ENCODE measurements at regions not wholly inside any gene's neighbourhood (a gene's known extent, or its start where the extent isn't known, plus 50 kb on each side); places are given as distances from the start of the nearest gene placed in this dataset.

DNA sequence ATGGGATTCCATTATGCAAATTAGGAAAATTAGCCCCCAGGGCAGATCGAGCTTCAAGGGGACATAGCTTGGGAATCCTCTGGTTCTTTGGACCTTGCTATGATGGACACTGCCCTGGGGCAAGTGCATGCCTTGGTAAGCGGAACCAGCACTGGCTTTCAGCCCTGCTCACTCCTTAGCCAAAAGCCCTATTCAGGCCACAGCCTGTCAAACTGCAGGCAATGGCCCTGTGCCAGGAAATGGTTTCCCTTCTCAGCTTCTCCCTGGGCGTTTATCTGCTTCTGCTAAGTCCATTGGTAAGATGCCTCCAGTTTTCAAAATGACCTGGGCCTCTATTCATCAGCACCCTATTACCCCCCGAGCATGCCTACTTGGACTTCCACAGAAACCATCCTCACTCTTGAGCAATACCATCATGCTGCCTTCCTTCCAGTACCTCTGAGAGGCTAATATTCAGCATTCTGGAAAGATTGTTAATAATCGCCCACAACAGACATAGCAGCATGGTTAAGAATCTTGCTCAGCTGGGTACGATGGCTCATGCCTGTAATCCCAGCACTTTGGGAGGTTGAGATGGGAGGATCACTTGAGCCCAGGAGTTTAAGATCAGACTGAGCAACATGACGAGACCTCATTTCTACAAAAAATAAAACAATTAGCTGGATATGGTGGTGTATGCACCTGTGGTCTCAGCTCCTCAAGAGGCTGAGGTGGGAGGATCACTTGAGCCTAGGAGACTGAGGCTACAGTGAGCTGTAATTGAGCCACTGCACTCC, 918.6 kb upstream of the AUTS2 start:
- DNase-seq: peak; percentile 13 to 16
- no peaks in the 10 kb centered on the region for H3K36me3 ChIP-seq
- 76 to 84% methylated on average over 7 of the region's 7 CpGs for WGBS, 2 donors
- H3K4me1 ChIP-seq: peaks cover 0 to 8% of the 10 kb centered on the region in 2 donors
- intact Hi-C loops (cut with DNase I): no loop called here
- H3K27ac ChIP-seq: no peak overlapping the region
- H3K9me3 ChIP-seq: no peaks in the 10 kb centered on the region
- TF ChIP-seq CTCF (IDR thresholded peaks at IDR 0.05): no peak
- TF ChIP-seq POLR2A (IDR thresholded peaks at IDR 0.05): no peak
- H3K4me3 ChIP-seq (replicated peaks in 1 of 3): no peak overlapping the region
- no peaks in the 10 kb centered on the region for H3K27me3 ChIP-seq

DNA sequence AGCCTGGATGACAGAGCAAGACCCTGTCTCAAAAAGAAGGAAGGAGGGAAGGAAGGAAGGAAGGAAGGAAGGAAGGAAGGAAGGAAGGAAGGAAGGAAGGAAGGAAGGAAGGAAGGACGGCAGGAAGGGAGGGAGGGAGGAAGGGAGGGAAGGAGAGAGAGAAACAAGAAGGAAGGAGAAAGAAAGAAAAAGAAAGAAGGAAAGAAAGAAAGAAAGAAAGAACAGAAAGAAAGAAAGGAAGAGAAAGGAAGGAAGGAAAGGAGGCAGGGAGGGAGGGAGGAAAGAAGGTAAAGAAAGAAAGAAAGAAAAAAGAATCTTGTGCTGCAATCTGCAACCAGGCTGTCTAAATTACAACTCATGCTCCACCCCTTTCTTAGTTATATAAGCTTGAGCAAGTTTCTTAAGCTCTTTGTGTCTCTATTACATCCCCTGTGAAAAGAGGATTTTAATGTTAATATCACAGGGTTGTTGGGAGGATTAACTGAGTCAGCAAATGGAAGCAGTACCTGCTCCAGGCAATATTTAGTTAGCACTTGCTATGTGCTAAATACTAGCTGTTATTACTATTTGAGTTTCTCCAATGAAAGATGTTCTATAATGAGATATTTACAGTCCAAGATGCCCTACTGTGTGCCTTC, 917.9 kb upstream of the AUTS2 start:
- Histone ChIP-seq H3K27me3 (no peaks in the 10 kb centered on the region), H3K4me1 (peaks cover 0 to 8% of the 10 kb centered on the region in 2 donors), H3K27ac (no peak overlapping the region), H3K36me3 (no peaks in the 10 kb centered on the region), H3K4me3 (replicated peaks in 1 of 3) (no peak overlapping the region), H3K9me3 (no peaks in the 10 kb centered on the region)
- intact Hi-C loops (cut with DNase I): no loop called here
- DNase-seq: no peak
- TF ChIP-seq POLR2A (IDR thresholded peaks at IDR 0.05) (no peak), CTCF (IDR thresholded peaks at IDR 0.05) (no peak)
- whole genome bisulfite sequencing, 2 donors: 74 to 78% methylated on average over 1 of the region's 1 CpG

DNA sequence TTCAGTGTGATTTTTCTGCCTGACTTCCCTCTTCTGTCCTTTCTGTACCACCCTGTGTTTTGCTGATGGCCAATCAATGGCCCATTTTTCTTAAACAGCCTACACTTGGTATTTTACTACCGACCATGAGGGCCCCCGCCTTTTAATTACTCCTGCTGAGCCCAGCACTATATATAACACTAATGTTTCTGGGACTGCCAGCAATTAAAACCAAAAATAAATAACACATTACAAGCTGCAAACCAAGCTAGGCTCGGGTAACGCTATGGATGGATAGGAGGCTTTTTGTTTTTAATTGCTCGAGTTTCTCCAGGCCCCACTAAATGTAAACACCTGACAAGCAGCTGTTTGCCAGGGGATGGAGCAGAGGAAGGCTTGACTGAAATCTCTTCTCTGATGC, 915.4 kb upstream of the AUTS2 start:
- no peak overlapping the region for H3K27ac ChIP-seq
- H3K4me3 ChIP-seq (replicated peaks in 1 of 3): no peak overlapping the region
- H3K27me3 ChIP-seq: no peaks in the 10 kb centered on the region
- no peaks in the 10 kb centered on the region for H3K9me3 ChIP-seq
- peaks cover 0 to 8% of the 10 kb centered on the region in 2 donors for H3K4me1 ChIP-seq
- 75 to 82% methylated on average over 5 of the region's 5 CpGs for WGBS, 2 donors
- no peak for TF ChIP-seq CTCF (IDR thresholded peaks at IDR 0.05)
- DNase-seq: no peak
- intact Hi-C loops (cut with DNase I): no loop called here
- no peaks in the 10 kb centered on the region for H3K36me3 ChIP-seq

DNA sequence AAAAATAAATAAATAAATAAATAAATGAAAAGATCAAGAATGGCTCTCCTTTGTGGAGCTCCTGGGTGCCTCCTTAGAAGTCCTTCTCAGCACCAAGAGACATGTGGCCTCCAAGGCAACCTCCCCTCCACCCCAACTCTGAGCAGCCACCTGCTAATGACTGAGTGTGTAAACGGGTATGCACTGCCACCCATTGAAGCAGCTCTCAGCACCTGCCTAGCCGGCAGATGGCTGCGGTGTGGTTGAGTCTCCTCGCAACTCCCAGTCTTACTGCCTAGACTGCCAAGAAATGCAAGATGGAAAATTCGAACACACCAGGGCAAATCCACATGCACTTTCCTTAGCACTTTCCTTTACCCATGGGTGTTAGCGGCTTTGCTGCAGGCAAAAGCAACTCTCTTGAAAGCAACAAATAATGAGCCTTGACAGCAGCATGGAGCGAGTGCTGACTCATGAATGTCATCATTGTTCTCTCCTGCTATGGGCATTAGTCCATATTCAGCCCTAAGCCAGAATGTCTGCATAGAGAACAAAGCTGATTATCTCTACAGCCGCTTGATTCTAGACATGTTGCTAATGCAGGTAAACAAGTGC, 913.9 kb upstream of the AUTS2 start:
- intact Hi-C loops (cut with DNase I): no loop called here
- DNase-seq: no peak
- H3K4me3 ChIP-seq (replicated peaks in 1 of 3): no peak overlapping the region
- 79 to 86% methylated on average over 8 of the region's 8 CpGs for WGBS, 2 donors
- H3K4me1 ChIP-seq: peaks cover 0 to 8% of the 10 kb centered on the region in 2 donors
- H3K27me3 ChIP-seq: no peaks in the 10 kb centered on the region
- TF ChIP-seq POLR2A (IDR thresholded peaks at IDR 0.05) (no peak), CTCF (IDR thresholded peaks at IDR 0.05) (no peak)
- H3K36me3 ChIP-seq: no peaks in the 10 kb centered on the region
- H3K9me3 ChIP-seq: no peaks in the 10 kb centered on the region
- no peak overlapping the region for H3K27ac ChIP-seq

DNA sequence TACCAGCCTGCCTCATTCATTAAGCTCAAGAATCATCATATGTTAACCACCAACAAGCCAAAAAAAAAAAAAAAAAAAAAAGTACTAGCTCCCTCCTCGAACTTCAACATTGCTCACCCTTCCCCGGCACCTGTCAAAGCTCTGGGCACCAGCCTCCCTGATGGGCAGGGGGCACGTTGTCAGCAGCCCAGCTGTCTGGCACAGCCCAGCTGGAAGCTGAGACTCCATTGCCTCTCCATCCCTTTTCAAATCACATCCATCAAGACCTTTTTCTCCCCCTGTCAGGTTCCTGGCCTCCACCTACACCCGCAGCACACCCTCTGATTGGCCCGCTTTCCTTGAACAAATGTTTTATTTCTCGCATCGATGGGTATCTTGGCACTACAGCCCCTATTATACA, 913.3 kb upstream of the AUTS2 start:
- WGBS, 2 donors: 91 to 94% methylated on average over 7 of the region's 7 CpGs
- Histone ChIP-seq H3K27me3 (no peaks in the 10 kb centered on the region), H3K36me3 (no peaks in the 10 kb centered on the region), H3K27ac (no peak overlapping the region), H3K9me3 (no peaks in the 10 kb centered on the region), H3K4me1 (peaks cover 0 to 6% of the 10 kb centered on the region in 2 donors), H3K4me3 (replicated peaks in 1 of 3) (no peak overlapping the region)
- no peak for DNase-seq
- intact Hi-C loops (cut with DNase I): no loop called here
- TF ChIP-seq POLR2A (IDR thresholded peaks at IDR 0.05) (no peak), CTCF (IDR thresholded peaks at IDR 0.05) (no peak)
